ENCODE measurements at regions not wholly inside any gene's neighbourhood (a gene's known extent, or its start where the extent isn't known, plus 50 kb on each side); places are given as distances from the start of the nearest gene placed in this dataset.

- BruUV-seq (replicated peaks) = no TSS peak
- Histone ChIP-seq H3K9ac (ENCODE audit: insufficient read depth in 1 of 2, low read depth in 2 of 2, low read length in 2 of 2) (no peak overlapping the region), H2AFZ (ENCODE audit: low read depth, low read length) (no peak overlapping the region), H3K9me3 (replicated peaks; ENCODE audit: control insufficient read depth, insufficient read depth, low read depth, low read length) (no peaks in the 10 kb centered on the region), H3K79me2 (ENCODE audit: control insufficient read depth, insufficient read depth, low read length) (no peaks in the 10 kb centered on the region), H3K4me3 (no peak overlapping the region), H3K4me1 (replicated peaks in 1 of 2; ENCODE audit: control insufficient read depth in 2 of 2, insufficient read depth in 2 of 2, low read length in 2 of 2) (no peaks in the 10 kb centered on the region), H3K27ac (ENCODE audit: extremely low read depth, low read depth, low read length) (no peak overlapping the region), H3K27me3 (ENCODE audit: control insufficient read depth in 2 of 2, insufficient read depth in 2 of 2, low read length in 2 of 2) (peaks cover 17 to 66% of the 10 kb centered on the region in 2 experiments), H4K20me1 (replicated peaks; ENCODE audit: control insufficient read depth, insufficient read depth, low read length) (no peaks in the 10 kb centered on the region; the same call in 1 of the 2 replicates), H3K9me1 (ENCODE audit: control insufficient read depth, insufficient read depth, low read length) (no peaks in the 10 kb centered on the region), H3K4me2 (ENCODE audit: insufficient read depth, low read length) (no peak overlapping the region), H3K36me3 (ENCODE audit: control insufficient read depth, insufficient read depth, low read length) (no peaks in the 10 kb centered on the region)
- no peak for FAIRE-seq
- TF ChIP-seq NCOA1 (IDR thresholded peaks at IDR 0.05; ENCODE audit: low read depth) = no peak
- TF ChIP-seq MCM5 (IDR thresholded peaks at IDR 0.05; ENCODE audit: low read depth) = no peak
- no peak for TF ChIP-seq ZNF146 (CRISPR knock-in tag; IDR thresholded peaks at IDR 0.05; ENCODE audit: unreplicated experiment)
- no peak for TF ChIP-seq ZNF12 (CRISPR knock-in tag; IDR thresholded peaks at IDR 0.05)
- TF ChIP-seq, protein P1, sequence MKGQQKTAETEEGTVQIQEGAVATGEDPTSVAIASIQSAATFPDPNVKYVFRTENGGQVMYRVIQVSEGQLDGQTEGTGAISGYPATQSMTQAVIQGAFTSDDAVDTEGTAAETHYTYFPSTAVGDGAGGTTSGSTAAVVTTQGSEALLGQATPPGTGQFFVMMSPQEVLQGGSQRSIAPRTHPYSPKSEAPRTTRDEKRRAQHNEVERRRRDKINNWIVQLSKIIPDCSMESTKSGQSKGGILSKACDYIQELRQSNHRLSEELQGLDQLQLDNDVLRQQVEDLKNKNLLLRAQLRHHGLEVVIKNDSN (CRISPR knock-in tag; IDR thresholded peaks at IDR 0.05) = no peak
- TF ChIP-seq ELF1 (tag; IDR thresholded peaks at IDR 0.05) = no peak
- no peak for TF ChIP-seq STAT5A (IDR thresholded peaks at IDR 0.05; ENCODE audit: borderline replicate concordance, low read length)
- TF ChIP-seq CREB5 (CRISPR knock-in tag; IDR thresholded peaks at IDR 0.05) = no peak
- TF ChIP-seq ATF4 (CRISPR knock-in tag; IDR thresholded peaks at IDR 0.05) = no peak
- TF ChIP-seq KAT8 (IDR thresholded peaks at IDR 0.05; ENCODE audit: low read depth) = no peak
- no peak for TF ChIP-seq CHAMP1 (IDR thresholded peaks at IDR 0.05)
- no peak for TF ChIP-seq CREBBP (IDR thresholded peaks at IDR 0.05; ENCODE audit: low read depth, low read length)
- no peak for TF ChIP-seq SAFB (IDR thresholded peaks at IDR 0.05; ENCODE audit: borderline replicate concordance, low read depth, low read length)
- intact Hi-C loops (cut with micrococcal nuclease) (no loop called here), in situ Hi-C loops (cut with MboI) (no loop called here)
- DNase-seq (ENCODE audit: extremely low read depth in 1 of 4, low spot score in 3 of 4) = no peak
- ChIA-PET POLR2A (no interaction called here), CTCF (ENCODE audit: low intra/inter-chr PET ratio) (no interaction called here)
- no peak for ATAC-seq
- WGBS (ENCODE audit: insufficient coverage, low coverage, missing lambda C conversion rate) = under 1% methylated on average over 14 of the region's 17 CpGs
Observed at GRCh38 chr11:71198141-71198822, 54.1 kb downstream of the SHANK2 start.
